ENCODE measurements at regions not wholly inside any gene's neighbourhood (a gene's known extent, or its start where the extent isn't known, plus 50 kb on each side); places are given as distances from the start of the nearest gene placed in this dataset.

- Histone ChIP-seq H3K9me3 (ENCODE audit: control insufficient read depth in 1 of 2, low read length in 2 of 2) (no peaks in the 10 kb centered on the region), H3K27ac (ENCODE audit: low read length) (no peak overlapping the region), H3K4me1 (ENCODE audit: control insufficient read depth in 1 of 2, insufficient read depth in 2 of 2, low read length in 2 of 2) (peaks cover 0 to 12% of the 10 kb centered on the region in 2 donors), H3K36me3 (ENCODE audit: control insufficient read depth in 1 of 2, insufficient read depth in 2 of 2, low read length in 2 of 2) (no peaks in the 10 kb centered on the region), H3K4me3 (ENCODE audit: low read depth in 1 of 2, low read length in 2 of 2) (no peak overlapping the region), H3K27me3 (ENCODE audit: low read depth, low read length) (no peaks in the 10 kb centered on the region)
Observed at GRCh38 chr5:124463851-124464250, 282.6 kb downstream of the ZNF608 start.

GRCh38 chr5:124462751-124463150 lies 283.7 kb downstream of the ZNF608 start:
- no peaks in the 10 kb centered on the region for H3K36me3 ChIP-seq (ENCODE audit: control insufficient read depth in 1 of 2, insufficient read depth in 2 of 2, low read length in 2 of 2)
- H3K27me3 ChIP-seq (ENCODE audit: low read depth, low read length) = no peaks in the 10 kb centered on the region
- no peak overlapping the region for H3K4me3 ChIP-seq (ENCODE audit: low read depth in 1 of 2, low read length in 2 of 2)
- H3K27ac ChIP-seq (ENCODE audit: low read length) = no peak overlapping the region
- no peaks in the 10 kb centered on the region for H3K9me3 ChIP-seq (ENCODE audit: control insufficient read depth in 1 of 2, low read length in 2 of 2)
- peaks cover 0 to 12% of the 10 kb centered on the region in 2 donors for H3K4me1 ChIP-seq (ENCODE audit: control insufficient read depth in 1 of 2, insufficient read depth in 2 of 2, low read length in 2 of 2)

GRCh38 chr5:124461941-124462340 lies 284.5 kb downstream of the ZNF608 start:
- no peak overlapping the region for H3K4me3 ChIP-seq (ENCODE audit: low read depth in 1 of 2, low read length in 2 of 2)
- no peak overlapping the region for H3K27ac ChIP-seq (ENCODE audit: low read length)

GRCh38 chr5:124461157-124461556 lies 285.3 kb downstream of the ZNF608 start:
- no peaks in the 10 kb centered on the region for H3K9me3 ChIP-seq (ENCODE audit: control insufficient read depth in 1 of 2, low read length in 2 of 2)
- peaks cover 0 to 12% of the 10 kb centered on the region in 2 donors for H3K4me1 ChIP-seq (ENCODE audit: control insufficient read depth in 1 of 2, insufficient read depth in 2 of 2, low read length in 2 of 2)
- H3K4me3 ChIP-seq (ENCODE audit: low read depth in 1 of 2, low read length in 2 of 2) = no peak overlapping the region
- H3K27me3 ChIP-seq (ENCODE audit: low read depth, low read length) = no peaks in the 10 kb centered on the region
- H3K36me3 ChIP-seq (ENCODE audit: control insufficient read depth in 1 of 2, insufficient read depth in 2 of 2, low read length in 2 of 2) = no peaks in the 10 kb centered on the region
- no peak overlapping the region for H3K27ac ChIP-seq (ENCODE audit: low read length)

More at GRCh38 chr5:124461941-124462340, 284.5 kb downstream of the ZNF608 start:
- no peaks in the 10 kb centered on the region for H3K9me3 ChIP-seq (ENCODE audit: control insufficient read depth in 1 of 2, low read length in 2 of 2)
- no peaks in the 10 kb centered on the region for H3K27me3 ChIP-seq (ENCODE audit: low read depth, low read length)
- H3K4me1 ChIP-seq (ENCODE audit: control insufficient read depth in 1 of 2, insufficient read depth in 2 of 2, low read length in 2 of 2) = peaks cover 0 to 12% of the 10 kb centered on the region in 2 donors
- no peaks in the 10 kb centered on the region for H3K36me3 ChIP-seq (ENCODE audit: control insufficient read depth in 1 of 2, insufficient read depth in 2 of 2, low read length in 2 of 2)

GRCh38 chr5:124460642-124461041 lies 285.8 kb downstream of the ZNF608 start:
- Histone ChIP-seq H3K27me3 (ENCODE audit: low read depth, low read length) (no peaks in the 10 kb centered on the region), H3K4me3 (ENCODE audit: low read depth in 1 of 2, low read length in 2 of 2) (no peak overlapping the region), H3K27ac (ENCODE audit: low read length) (no peak overlapping the region)

GRCh38 chr5:124459984-124460383 lies 286.5 kb downstream of the ZNF608 start:
- no peaks in the 10 kb centered on the region for H3K9me3 ChIP-seq (ENCODE audit: control insufficient read depth in 1 of 2, low read length in 2 of 2)
- H3K4me1 ChIP-seq (ENCODE audit: control insufficient read depth in 1 of 2, insufficient read depth in 2 of 2, low read length in 2 of 2) = peaks cover 0 to 12% of the 10 kb centered on the region in 2 donors

More at GRCh38 chr5:124460642-124461041, 285.8 kb downstream of the ZNF608 start:
- no peaks in the 10 kb centered on the region for H3K9me3 ChIP-seq (ENCODE audit: control insufficient read depth in 1 of 2, low read length in 2 of 2)
- H3K36me3 ChIP-seq (ENCODE audit: control insufficient read depth in 1 of 2, insufficient read depth in 2 of 2, low read length in 2 of 2) = no peaks in the 10 kb centered on the region
- peaks cover 0 to 12% of the 10 kb centered on the region in 2 donors for H3K4me1 ChIP-seq (ENCODE audit: control insufficient read depth in 1 of 2, insufficient read depth in 2 of 2, low read length in 2 of 2)

GRCh38 chr5:124457901-124458300 lies 288.5 kb downstream of the ZNF608 start:
- Histone ChIP-seq H3K27me3 (ENCODE audit: low read depth, low read length) (no peaks in the 10 kb centered on the region), H3K4me3 (ENCODE audit: low read depth in 1 of 2, low read length in 2 of 2) (no peak overlapping the region), H3K9me3 (ENCODE audit: control insufficient read depth in 1 of 2, low read length in 2 of 2) (no peaks in the 10 kb centered on the region), H3K27ac (ENCODE audit: low read length) (no peak overlapping the region), H3K36me3 (ENCODE audit: control insufficient read depth in 1 of 2, insufficient read depth in 2 of 2, low read length in 2 of 2) (no peaks in the 10 kb centered on the region), H3K4me1 (ENCODE audit: control insufficient read depth in 1 of 2, insufficient read depth in 2 of 2, low read length in 2 of 2) (peaks cover 0 to 13% of the 10 kb centered on the region in 2 donors)

More at GRCh38 chr5:124459984-124460383, 286.5 kb downstream of the ZNF608 start:
- H3K36me3 ChIP-seq (ENCODE audit: control insufficient read depth in 1 of 2, insufficient read depth in 2 of 2, low read length in 2 of 2) = no peaks in the 10 kb centered on the region
- no peak overlapping the region for H3K4me3 ChIP-seq (ENCODE audit: low read depth in 1 of 2, low read length in 2 of 2)
- H3K27ac ChIP-seq (ENCODE audit: low read length) = no peak overlapping the region
- H3K27me3 ChIP-seq (ENCODE audit: low read depth, low read length) = no peaks in the 10 kb centered on the region

- H3K27ac ChIP-seq (ENCODE audit: low read length) = no peak overlapping the region
- no peak overlapping the region for H3K4me3 ChIP-seq (ENCODE audit: low read depth in 1 of 2, low read length in 2 of 2)
- H3K36me3 ChIP-seq (ENCODE audit: control insufficient read depth in 1 of 2, insufficient read depth in 2 of 2, low read length in 2 of 2) = no peaks in the 10 kb centered on the region
- no peaks in the 10 kb centered on the region for H3K27me3 ChIP-seq (ENCODE audit: low read depth, low read length)
- no peaks in the 10 kb centered on the region for H3K9me3 ChIP-seq (ENCODE audit: control insufficient read depth in 1 of 2, low read length in 2 of 2)
- H3K4me1 ChIP-seq (ENCODE audit: control insufficient read depth in 1 of 2, insufficient read depth in 2 of 2, low read length in 2 of 2) = peaks cover 0 to 21% of the 10 kb centered on the region in 2 donors
Observed at GRCh38 chr5:124457101-124457500, 289.3 kb downstream of the ZNF608 start.

- H3K4me1 ChIP-seq (ENCODE audit: control insufficient read depth in 1 of 2, insufficient read depth in 2 of 2, low read length in 2 of 2) = peaks cover 0 to 18% of the 10 kb centered on the region in 2 donors
- no peaks in the 10 kb centered on the region for H3K9me3 ChIP-seq (ENCODE audit: control insufficient read depth in 1 of 2, low read length in 2 of 2)
- H3K4me3 ChIP-seq (ENCODE audit: low read depth in 1 of 2, low read length in 2 of 2) = no peak overlapping the region
- H3K27ac ChIP-seq (ENCODE audit: low read length) = no peak overlapping the region
- no peaks in the 10 kb centered on the region for H3K27me3 ChIP-seq (ENCODE audit: low read depth, low read length)
- H3K36me3 ChIP-seq (ENCODE audit: control insufficient read depth in 1 of 2, insufficient read depth in 2 of 2, low read length in 2 of 2) = no peaks in the 10 kb centered on the region
Observed at GRCh38 chr5:124456249-124456648, 290.2 kb downstream of the ZNF608 start.

- H3K4me3 ChIP-seq (ENCODE audit: low read depth in 1 of 2, low read length in 2 of 2) = no peak overlapping the region
- H3K4me1 ChIP-seq (ENCODE audit: control insufficient read depth in 1 of 2, insufficient read depth in 2 of 2, low read length in 2 of 2) = peaks cover 0 to 13% of the 10 kb centered on the region in 2 donors
- no peak overlapping the region for H3K27ac ChIP-seq (ENCODE audit: low read length)
- no peaks in the 10 kb centered on the region for H3K27me3 ChIP-seq (ENCODE audit: low read depth, low read length)
- H3K9me3 ChIP-seq (ENCODE audit: control insufficient read depth in 1 of 2, low read length in 2 of 2) = no peaks in the 10 kb centered on the region
- H3K36me3 ChIP-seq (ENCODE audit: control insufficient read depth in 1 of 2, insufficient read depth in 2 of 2, low read length in 2 of 2) = no peaks in the 10 kb centered on the region
Observed at GRCh38 chr5:124454081-124454480, 292.4 kb downstream of the ZNF608 start.

- Histone ChIP-seq H3K4me1 (ENCODE audit: control insufficient read depth in 1 of 2, insufficient read depth in 2 of 2, low read length in 2 of 2) (peaks cover 0 to 13% of the 10 kb centered on the region in 2 donors), H3K27me3 (ENCODE audit: low read depth, low read length) (no peaks in the 10 kb centered on the region), H3K27ac (ENCODE audit: low read length) (no peak overlapping the region), H3K4me3 (ENCODE audit: low read depth in 1 of 2, low read length in 2 of 2) (no peak overlapping the region), H3K36me3 (ENCODE audit: control insufficient read depth in 1 of 2, insufficient read depth in 2 of 2, low read length in 2 of 2) (no peaks in the 10 kb centered on the region), H3K9me3 (ENCODE audit: control insufficient read depth in 1 of 2, low read length in 2 of 2) (no peaks in the 10 kb centered on the region)
Observed at GRCh38 chr5:124453221-124454051, 293.0 kb downstream of the ZNF608 start.
